Activated T-helper 1 cell treated with anti-CD3 and anti-CD28 coated beads, Interleukin-12 subunit alpha, Interleukin-12 subunit beta, Interleukin-2, Interleukin-4 antibody, amounts not matched to agents 30 ng/mL and 10 ng/mL and 1 ng/mL, durations not matched to agents 14 hours and 24 hours and 36 hours (primary cell): ENCODE measurements at regions not wholly inside any gene's neighbourhood (a gene's known extent, or its start where the extent isn't known, plus 50 kb on each side); places are given as distances from the start of the nearest gene placed in this dataset.

Experiments
- DNase-seq: peaks from one replicate; pipeline ENCODE4 v3.0.0; 2021; ENCODE audit warnings: low spot score
- H3K27ac Mint-ChIP-seq: one replicate; pipeline ENCODE4 v1.8.0; 2021; ENCODE audit warnings: mild to moderate bottlenecking, mixed read lengths
- H3K27me3 Mint-ChIP-seq: one replicate; pipeline ENCODE4 v1.8.0; 2022; ENCODE audit warnings: mild to moderate bottlenecking, moderate library complexity, mixed read lengths; ENCODE audit not compliant: insufficient read depth
- H3K36me3 Mint-ChIP-seq: one replicate; pipeline ENCODE4 v1.8.0; 2021; ENCODE audit warnings: low read depth, mixed read lengths
- H3K4me1 Mint-ChIP-seq: one replicate; pipeline ENCODE4 v1.8.0; 2021; ENCODE audit warnings: low read depth, mixed read lengths
- H3K4me3 Mint-ChIP-seq: one replicate; pipeline ENCODE4 v1.8.0; 2021; ENCODE audit warnings: mild to moderate bottlenecking, moderate library complexity, mixed read lengths
- H3K9me3 Mint-ChIP-seq: one replicate; pipeline ENCODE4 v1.8.0; 2021; ENCODE audit warnings: mixed read lengths
- intact Hi-C: fragments of 100-400 bp; cut with micrococcal nuclease; formaldehyde crosslinking; loops from one replicate; pipeline ENCODE4 v1.15.1; 2024

DNA sequence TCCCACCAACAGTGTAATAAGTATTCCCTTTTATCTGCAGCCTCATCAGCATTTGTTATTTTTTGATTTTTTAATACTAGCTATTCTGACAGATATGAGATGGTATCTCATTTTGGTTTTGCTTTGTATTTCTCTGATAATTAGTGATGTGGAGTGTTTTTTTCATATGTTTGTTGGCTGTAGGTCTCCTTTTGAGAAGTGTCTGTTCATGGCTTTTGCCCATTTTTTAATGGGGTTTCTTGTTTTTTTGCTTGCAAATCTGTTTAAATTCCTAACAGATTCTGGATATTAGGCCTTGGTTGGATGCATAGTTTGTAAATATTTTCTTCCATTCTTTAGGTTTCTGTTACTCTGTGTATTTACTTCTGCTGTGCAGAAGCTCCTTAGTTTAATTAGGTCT is 445.4 kb upstream of the DAB2 start:
- DNase-seq: no peak
- Mint-ChIP-seq H3K4me1 (no peaks in the 10 kb centered on the region), H3K27ac (no peak overlapping the region), H3K36me3 (no peaks in the 10 kb centered on the region), H3K9me3 (peaks cover 5% of the 10 kb centered on the region), H3K4me3 (no peak overlapping the region), H3K27me3 (peaks cover 2% of the 10 kb centered on the region)
- intact Hi-C loops: no loop called here

DNA sequence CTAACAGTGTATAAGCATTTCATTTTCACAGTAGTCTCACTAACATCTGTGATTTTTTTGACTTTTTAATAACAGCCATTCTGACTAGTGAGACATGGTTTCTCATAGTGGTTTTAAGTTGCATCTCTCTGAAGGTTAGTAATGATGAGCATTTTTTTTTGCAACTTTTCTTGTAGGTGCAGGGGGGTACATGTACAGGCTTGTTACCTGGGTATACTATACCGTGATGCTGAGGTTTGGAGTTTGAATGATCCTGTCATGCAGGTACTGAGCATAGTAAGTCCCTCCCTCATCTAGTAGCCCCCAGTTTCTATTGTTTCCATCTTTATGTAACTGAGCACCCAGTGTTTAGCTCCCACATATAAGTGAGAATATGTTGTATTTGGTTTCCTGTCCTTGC is 444.6 kb upstream of the DAB2 start:
- Mint-ChIP-seq H3K27me3 (peaks cover 2% of the 10 kb centered on the region), H3K4me3 (no peak overlapping the region), H3K36me3 (no peaks in the 10 kb centered on the region), H3K9me3 (peaks cover 5% of the 10 kb centered on the region), H3K4me1 (no peaks in the 10 kb centered on the region), H3K27ac (no peak overlapping the region)
- DNase-seq: no peak
- intact Hi-C loops: no loop called here

- Mint-ChIP-seq H3K36me3 (no peaks in the 10 kb centered on the region), H3K4me3 (no peak overlapping the region), H3K27me3 (peaks cover 2% of the 10 kb centered on the region), H3K27ac (no peak overlapping the region), H3K9me3 (peaks cover 5% of the 10 kb centered on the region), H3K4me1 (no peaks in the 10 kb centered on the region)
- intact Hi-C loops: no loop called here
- DNase-seq: no peak
These were observed 443.1 kb upstream of the DAB2 start for GRCh38 chr5:39867923-39868322.

GRCh38 chr5:39863926-39864552 is 439.3 kb upstream of the DAB2 start:
- no peaks in the 10 kb centered on the region for H3K9me3 Mint-ChIP-seq
- H3K4me1 Mint-ChIP-seq: no peaks in the 10 kb centered on the region
- intact Hi-C loops: no loop called here
- DNase-seq: no peak
- H3K36me3 Mint-ChIP-seq: no peaks in the 10 kb centered on the region
- no peak overlapping the region for H3K4me3 Mint-ChIP-seq
- peaks cover 3% of the 10 kb centered on the region for H3K27me3 Mint-ChIP-seq
- H3K27ac Mint-ChIP-seq: no peak overlapping the region

DNA sequence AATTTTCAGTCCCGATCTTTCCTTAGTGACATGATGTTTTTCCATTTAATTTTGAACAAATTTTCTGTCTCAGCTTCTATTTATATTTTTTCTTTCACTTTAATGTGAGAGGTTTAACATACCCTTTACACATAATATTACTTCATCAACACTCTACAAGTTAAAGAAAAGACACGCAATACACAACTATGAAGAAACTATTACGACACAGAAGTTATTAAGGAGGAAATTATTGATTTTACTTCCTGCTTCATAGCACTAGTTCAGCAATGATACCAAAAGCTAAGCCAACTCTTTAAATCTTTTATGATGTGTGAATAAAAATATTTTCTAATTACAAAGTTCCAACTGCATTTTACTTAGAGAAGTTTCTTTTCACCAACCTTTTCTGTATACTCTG is 432.3 kb upstream of the DAB2 start:
- H3K9me3 Mint-ChIP-seq: no peaks in the 10 kb centered on the region
- H3K36me3 Mint-ChIP-seq: no peaks in the 10 kb centered on the region
- H3K4me1 Mint-ChIP-seq: no peaks in the 10 kb centered on the region
- H3K4me3 Mint-ChIP-seq: no peak overlapping the region
- intact Hi-C loops: no loop called here
- peaks cover 6% of the 10 kb centered on the region for H3K27me3 Mint-ChIP-seq
- no peak overlapping the region for H3K27ac Mint-ChIP-seq
- no peak for DNase-seq

- H3K4me1 Mint-ChIP-seq: no peaks in the 10 kb centered on the region
- H3K27me3 Mint-ChIP-seq: peaks cover 3% of the 10 kb centered on the region
- no peak overlapping the region for H3K4me3 Mint-ChIP-seq
- no peaks in the 10 kb centered on the region for H3K9me3 Mint-ChIP-seq
- H3K36me3 Mint-ChIP-seq: no peaks in the 10 kb centered on the region
- no peak for DNase-seq
- H3K27ac Mint-ChIP-seq: no peak overlapping the region
- intact Hi-C loops: no loop called here
These were observed 430.1 kb upstream of the DAB2 start for GRCh38 chr5:39854771-39855410.

GRCh38 chr5:39850291-39850690 is 425.5 kb upstream of the DAB2 start:
- H3K27ac Mint-ChIP-seq: no peak overlapping the region
- H3K4me1 Mint-ChIP-seq: no peaks in the 10 kb centered on the region
- H3K9me3 Mint-ChIP-seq: no peaks in the 10 kb centered on the region
- intact Hi-C loops: no loop called here
- peaks cover 3% of the 10 kb centered on the region for H3K27me3 Mint-ChIP-seq
- H3K36me3 Mint-ChIP-seq: no peaks in the 10 kb centered on the region
- no peak for DNase-seq
- no peak overlapping the region for H3K4me3 Mint-ChIP-seq

- Mint-ChIP-seq H3K36me3 (no peaks in the 10 kb centered on the region), H3K4me3 (no peak overlapping the region), H3K27ac (no peak overlapping the region), H3K4me1 (no peaks in the 10 kb centered on the region), H3K27me3 (no peaks in the 10 kb centered on the region), H3K9me3 (no peaks in the 10 kb centered on the region)
- no peak for DNase-seq
- intact Hi-C loops: no loop called here
These were observed 421.4 kb upstream of the DAB2 start for GRCh38 chr5:39846144-39846543.

DNA sequence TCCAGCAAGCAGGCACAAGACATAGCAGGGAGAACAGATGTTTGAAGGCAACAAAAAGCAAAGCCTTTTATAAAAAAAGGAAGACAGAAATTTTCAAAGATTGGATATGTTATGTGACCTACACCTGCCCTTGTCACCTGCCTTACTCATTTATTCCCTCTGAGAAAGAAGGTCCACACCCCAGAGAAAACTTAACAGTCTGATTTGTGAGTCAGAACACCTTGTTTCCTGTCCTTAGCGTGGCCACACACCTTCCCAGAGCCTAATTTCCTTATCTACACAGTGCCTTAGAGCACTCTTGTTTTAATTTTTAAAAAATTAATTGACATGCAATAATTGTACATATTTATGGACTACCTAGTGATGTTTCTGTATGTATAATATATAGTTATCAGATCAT is 419.0 kb upstream of the DAB2 start:
- Mint-ChIP-seq H3K4me3 (no peak overlapping the region), H3K36me3 (no peaks in the 10 kb centered on the region), H3K9me3 (peaks cover 7% of the 10 kb centered on the region), H3K27ac (no peak overlapping the region), H3K27me3 (no peaks in the 10 kb centered on the region), H3K4me1 (no peaks in the 10 kb centered on the region)
- no peak for DNase-seq
- intact Hi-C loops: no loop called here

GRCh38 chr5:39835371-39835770 is 410.6 kb upstream of the DAB2 start:
- Mint-ChIP-seq H3K9me3 (peaks cover 7% of the 10 kb centered on the region), H3K4me3 (no peak overlapping the region), H3K36me3 (no peaks in the 10 kb centered on the region), H3K27me3 (no peaks in the 10 kb centered on the region), H3K4me1 (no peaks in the 10 kb centered on the region), H3K27ac (no peak overlapping the region)
- intact Hi-C loops: no loop called here
- no peak for DNase-seq

- H3K9me3 Mint-ChIP-seq: no peaks in the 10 kb centered on the region
- no peaks in the 10 kb centered on the region for H3K27me3 Mint-ChIP-seq
- intact Hi-C loops: no loop called here
- H3K27ac Mint-ChIP-seq: no peak overlapping the region
- no peak overlapping the region for H3K4me3 Mint-ChIP-seq
- H3K36me3 Mint-ChIP-seq: no peaks in the 10 kb centered on the region
- no peak for DNase-seq
- H3K4me1 Mint-ChIP-seq: no peaks in the 10 kb centered on the region
These were observed 404.7 kb upstream of the DAB2 start for GRCh38 chr5:39829441-39829840.

DNA sequence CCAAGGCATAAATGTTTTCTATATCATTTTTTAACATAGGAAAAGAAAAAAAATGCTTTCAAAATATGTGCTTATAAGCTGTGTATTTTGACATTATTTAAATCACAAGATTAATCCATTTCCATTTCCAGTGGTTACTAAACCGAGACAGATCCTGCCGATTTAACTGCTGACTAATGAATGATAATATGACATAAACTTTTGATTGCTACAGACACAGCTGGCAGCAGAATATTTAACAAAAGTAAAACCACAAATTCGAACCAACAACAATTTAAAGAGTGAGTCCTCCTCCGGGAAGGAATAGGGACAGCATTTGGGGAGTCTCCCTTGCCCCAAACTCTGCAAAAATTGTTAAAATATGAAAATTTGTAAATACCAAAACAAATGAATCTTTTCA is 401.3 kb upstream of the DAB2 start:
- H3K27me3 Mint-ChIP-seq: no peaks in the 10 kb centered on the region
- intact Hi-C loops: no loop called here
- no peak overlapping the region for H3K27ac Mint-ChIP-seq
- no peak overlapping the region for H3K4me3 Mint-ChIP-seq
- H3K9me3 Mint-ChIP-seq: no peaks in the 10 kb centered on the region
- H3K4me1 Mint-ChIP-seq: no peaks in the 10 kb centered on the region
- H3K36me3 Mint-ChIP-seq: no peaks in the 10 kb centered on the region
- no peak for DNase-seq

GRCh38 chr5:39825301-39825700 is 400.5 kb upstream of the DAB2 start:
- Mint-ChIP-seq H3K27me3 (no peaks in the 10 kb centered on the region), H3K4me3 (no peak overlapping the region), H3K27ac (no peak overlapping the region), H3K9me3 (no peaks in the 10 kb centered on the region), H3K36me3 (no peaks in the 10 kb centered on the region), H3K4me1 (no peaks in the 10 kb centered on the region)
- no peak for DNase-seq
- intact Hi-C loops: no loop called here

DNA sequence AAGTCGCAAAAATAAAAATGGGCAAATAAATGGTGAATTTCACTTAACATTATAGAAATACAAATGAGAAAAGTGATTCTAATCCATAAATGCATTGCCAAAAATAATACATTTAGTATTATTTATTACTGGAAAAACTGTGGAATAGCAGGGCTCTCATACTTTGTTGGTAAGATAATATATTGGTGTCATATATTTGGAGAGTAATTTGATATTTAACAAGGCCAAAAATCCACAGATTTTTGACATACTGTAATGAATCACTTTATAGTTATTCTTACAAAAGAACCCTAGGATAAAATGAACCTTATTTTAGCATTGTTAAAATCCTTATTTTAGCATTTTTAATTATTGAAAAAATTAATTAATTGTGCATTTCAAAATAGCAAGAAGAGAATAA is 397.2 kb upstream of the DAB2 start:
- H3K36me3 Mint-ChIP-seq: no peaks in the 10 kb centered on the region
- H3K27me3 Mint-ChIP-seq: no peaks in the 10 kb centered on the region
- intact Hi-C loops: no loop called here
- no peaks in the 10 kb centered on the region for H3K4me1 Mint-ChIP-seq
- no peak for DNase-seq
- H3K27ac Mint-ChIP-seq: no peak overlapping the region
- no peaks in the 10 kb centered on the region for H3K9me3 Mint-ChIP-seq
- no peak overlapping the region for H3K4me3 Mint-ChIP-seq
